NCI-H524 (cell line): ENCODE measurements at regions not wholly inside any gene's neighbourhood (a gene's known extent, or its start where the extent isn't known, plus 50 kb on each side); places are given as distances from the start of the nearest gene placed in this dataset.
"Not testable (repeated sequence)": the region's sequence is repeated elsewhere in the genome, so short reads cannot be mapped to it uniquely, and the experiment has no call there.

Source experiments
- DNase-seq, 2 experiments: peaks; one replicate each; lab custom pipeline; 2025; lab: John Stamatoyannopoulos, UW

DNA sequence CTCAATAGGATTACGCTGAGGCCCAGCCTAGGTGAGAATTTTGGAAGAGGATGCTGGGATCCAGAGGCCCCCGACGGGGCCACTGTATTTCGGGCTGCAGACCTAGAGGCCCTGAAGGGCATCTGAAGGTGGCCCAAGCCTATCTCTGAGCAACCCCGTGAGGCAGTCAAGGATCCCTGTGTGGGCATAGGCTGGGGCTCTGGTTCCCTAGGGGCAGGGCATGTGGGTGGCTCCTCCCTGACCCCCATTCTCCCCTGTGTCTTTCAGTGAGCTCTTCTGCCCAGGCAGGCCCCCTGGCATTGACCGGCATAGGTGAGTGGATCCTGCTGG lies 216.0 kb downstream of the SNRPN start:
- no peak for DNase-seq

DNA sequence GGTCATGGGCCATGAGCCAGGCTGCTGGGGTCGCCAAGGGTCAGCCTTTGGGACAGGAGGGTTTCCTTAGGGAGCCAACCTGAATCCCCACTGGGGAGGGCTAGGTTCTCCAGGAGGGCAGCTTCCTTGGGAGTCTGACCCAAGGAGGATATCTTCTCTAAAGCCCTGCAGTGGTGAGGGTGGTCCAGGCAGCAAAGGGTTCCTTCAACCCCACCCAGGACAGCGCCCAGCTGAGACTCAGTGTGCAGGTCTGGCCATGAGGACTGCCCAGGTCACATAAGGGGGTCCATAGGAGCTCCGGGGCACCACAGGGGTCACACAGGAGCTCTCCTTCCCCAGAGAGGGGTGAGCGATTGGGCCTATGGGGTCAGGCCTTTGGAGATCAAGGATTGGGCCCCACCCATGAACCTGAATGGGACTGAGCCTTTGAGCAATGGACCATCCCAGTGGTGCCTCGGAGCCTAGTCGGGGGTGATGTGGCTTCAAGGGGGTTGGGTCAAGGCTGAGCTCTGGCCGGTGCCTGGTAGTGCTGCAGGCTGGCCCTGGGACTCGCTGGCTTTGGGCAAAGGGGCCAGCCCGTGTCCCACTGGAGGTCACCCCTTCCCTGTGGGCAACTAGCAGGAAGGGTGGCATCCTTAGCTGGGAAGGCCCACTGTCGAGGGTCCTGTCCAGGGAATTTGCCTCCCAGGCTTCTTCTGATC lies 216.5 kb downstream of the SNRPN start:
- no peak for DNase-seq

DNA sequence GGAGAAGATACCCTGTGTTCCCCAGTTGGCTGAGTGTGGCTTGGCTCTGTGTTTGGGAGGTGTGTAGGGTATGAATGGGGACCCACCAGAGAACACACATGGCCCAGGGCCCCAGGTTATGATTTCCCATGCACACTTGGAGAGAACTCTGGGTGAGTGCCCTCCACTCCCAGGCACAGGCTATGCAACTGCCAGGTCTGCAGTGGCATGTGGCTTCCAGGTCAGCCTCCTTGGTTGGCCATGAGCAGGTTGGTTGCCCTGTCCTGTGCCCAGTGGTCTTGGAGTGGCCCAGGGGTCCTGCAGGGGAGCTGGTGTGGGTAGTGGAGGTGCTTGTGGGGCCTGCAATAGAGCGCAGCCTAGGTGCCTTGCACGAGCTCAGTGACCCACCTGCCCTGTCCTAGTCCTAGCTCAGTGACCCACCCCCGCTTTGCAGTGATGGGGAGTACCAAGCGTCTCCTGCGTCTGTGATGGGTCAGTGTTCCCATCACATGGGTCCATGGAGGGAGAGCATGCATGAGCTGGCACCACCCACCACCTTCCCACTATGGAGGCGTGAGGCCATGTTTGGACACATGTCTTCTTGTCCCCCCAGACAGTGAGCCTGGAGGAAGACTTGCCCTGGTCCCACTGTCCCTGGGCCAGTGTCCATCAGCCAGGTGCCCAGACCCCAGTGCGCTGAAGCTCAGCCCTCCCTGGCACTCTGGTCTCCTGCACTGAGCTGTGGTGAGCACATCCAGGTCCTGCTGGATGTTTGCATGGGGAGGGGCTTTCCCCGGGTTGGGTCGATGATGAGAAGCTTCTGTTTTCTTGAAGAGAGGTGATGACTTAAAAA lies 217.3 kb downstream of the SNRPN start:
- DNase-seq = no peak

DNA sequence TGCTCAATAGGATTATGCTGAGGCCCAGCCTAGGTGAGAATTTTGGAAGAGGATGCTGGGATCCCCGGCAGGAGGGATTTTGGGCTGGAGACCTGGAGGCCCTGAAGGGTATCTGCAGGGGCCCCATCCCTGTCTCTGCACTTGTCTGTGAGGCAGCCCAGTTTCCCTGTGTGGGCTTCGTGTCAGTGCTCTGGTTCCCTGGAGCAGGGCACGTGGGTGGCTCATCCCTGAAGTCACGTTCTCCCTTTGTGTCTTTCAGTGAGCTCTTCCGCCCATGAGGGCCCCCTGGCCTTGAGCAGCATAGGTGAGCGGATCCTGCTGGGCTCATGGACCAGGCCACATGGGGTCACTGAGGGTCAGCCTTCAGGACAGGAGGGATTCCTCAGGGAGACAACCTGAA lies 217.9 kb downstream of the SNRPN start:
- no peak for DNase-seq

DNA sequence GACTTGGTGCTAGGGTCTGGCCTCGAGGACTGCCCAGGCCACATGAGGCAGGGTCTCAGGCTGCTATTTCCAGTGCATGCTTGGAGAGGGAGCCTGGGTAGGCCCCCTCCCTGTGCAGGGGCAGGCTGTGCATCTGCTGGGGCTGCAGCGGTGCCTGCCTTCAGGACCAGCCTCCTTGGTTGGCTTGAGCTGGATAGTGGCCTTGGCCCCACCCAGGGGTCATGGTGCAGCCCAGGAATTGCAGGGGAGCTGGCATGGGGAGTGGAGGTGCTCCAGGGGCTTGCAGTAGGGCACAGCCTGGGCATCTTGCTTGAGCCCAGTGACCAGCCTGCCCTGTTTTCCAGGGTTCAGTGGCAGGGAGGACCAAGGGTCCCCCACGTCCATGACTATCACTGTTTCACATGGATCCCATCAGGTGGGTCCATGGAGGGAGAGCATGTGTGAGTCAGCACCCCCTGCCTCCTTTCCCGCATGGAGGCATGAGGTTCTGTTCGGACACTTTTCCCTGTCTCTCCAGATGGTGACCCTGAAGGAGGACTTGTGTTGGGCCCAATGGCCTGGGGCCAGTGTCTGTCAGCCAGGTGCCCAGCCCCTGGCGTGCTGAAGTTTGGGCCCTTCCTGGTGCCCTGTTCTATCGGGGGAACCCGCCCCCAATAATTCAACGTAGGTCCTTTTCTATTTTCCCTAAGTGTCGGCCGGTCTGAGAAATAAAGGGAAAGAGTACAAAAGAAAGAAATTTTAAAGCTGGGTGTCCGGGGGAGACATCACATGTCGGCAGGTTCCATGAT lies 218.6 kb downstream of the SNRPN start:
- DNase-seq = no peak

DNA sequence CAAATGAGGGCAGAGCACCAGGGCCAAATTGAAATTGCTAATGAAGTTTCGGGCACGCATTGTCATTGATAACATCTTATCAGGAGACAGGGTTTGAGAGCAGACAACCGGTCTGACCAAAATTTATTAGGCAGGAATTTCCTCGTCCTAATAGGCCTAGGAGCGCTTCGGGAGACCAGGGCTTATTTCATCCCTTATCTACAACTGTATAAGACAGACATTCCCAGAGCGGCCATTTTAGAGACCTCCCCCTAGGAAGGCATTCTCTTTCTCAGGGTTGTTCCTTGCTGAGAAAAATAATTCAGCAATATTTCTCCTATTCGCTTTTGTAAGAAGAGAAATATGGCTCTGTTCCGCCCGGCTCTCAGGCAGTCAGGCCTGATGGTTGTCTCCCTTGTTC lies 219.4 kb downstream of the SNRPN start:
- not testable (repeated sequence) for DNase-seq

DNA sequence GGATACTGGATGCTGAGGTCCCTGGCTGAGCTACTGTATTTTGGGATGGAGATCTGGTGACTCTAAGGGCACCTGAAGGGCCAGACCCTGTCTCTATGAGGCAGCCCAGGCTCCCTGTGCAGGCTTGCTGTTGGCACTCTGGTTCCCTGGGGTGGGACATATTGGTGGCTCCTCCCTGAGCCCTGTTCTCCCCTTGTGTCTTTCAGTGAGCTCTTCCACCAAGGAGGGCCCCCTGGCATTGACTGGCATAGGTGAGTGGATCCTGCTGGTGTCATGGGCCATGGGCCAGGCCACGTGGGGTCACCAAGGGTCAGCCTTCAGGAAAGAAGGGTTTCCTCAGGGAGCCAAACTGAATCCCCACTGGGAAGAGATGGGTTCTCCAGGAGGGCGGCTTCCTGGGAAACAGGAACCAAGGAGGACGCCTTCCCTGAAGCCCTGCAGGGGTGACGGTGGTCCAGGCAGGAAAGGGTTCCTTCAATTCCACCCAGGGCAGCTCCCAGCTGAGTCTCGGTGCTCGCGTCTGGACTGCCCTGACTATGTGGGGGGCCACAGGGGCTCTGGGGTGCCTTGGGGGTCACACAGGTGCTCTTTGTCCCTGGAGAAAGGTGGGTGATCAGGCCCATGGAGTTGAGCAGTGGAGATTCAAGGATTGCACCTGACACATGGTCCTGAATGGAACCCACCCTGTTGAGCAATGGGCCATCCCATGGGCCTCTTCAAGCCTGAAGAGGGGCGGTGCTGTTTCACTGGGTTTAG lies 220.4 kb downstream of the SNRPN start:
- no peak for DNase-seq

- DNase-seq = no peak
Observed at GRCh38 chr15:25175789-25176615, 221.2 kb downstream of the SNRPN start.

- DNase-seq = no peak
Observed at GRCh38 chr15:25176616-25176923, 221.8 kb downstream of the SNRPN start.

- no peak for DNase-seq
Observed at GRCh38 chr15:25176991-25177954, 222.5 kb downstream of the SNRPN start.

DNA sequence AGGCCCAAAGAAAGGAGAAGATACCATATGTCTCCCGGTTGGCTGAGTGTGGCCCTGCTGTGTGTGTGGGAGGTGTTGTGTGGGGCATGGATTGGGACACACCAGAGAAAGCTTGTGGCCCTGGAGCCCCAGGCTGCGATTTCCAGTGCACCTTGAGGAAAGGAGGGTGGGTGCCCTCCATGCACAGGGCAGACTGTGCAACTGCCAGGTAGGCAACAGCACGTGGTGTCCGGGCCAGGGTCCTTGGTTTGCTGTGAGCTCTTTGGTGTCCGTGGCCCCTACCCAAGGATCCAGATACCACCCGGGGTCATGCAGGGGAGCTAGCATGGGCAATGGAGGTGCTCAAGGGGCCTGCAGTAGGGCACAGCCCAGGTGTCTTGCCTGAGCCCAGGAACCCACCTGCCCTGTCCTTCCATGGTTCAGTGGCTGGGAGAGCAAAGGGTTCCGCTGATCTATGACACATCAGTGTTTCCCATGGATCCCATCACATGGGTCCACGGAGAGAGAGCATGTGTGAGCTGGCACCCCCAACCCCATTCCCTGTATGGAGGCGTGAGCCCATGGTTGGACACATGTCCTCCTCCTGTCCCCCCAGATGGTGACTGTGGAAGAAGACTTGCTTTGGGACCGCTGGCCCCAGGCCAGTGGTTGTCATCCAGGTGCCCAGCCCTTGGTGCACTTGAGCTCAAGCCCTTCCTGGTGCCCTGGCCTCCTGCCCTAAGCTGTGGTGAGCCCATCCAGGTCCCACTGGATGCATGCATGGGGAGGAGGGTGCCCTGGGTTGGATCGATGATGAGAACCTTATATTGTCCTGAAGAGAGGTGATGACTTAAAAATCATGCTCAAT lies 223.4 kb downstream of the SNRPN start:
- DNase-seq = no peak

- DNase-seq = no peak
Observed at GRCh38 chr15:25178835-25179672, 224.3 kb downstream of the SNRPN start.

DNA sequence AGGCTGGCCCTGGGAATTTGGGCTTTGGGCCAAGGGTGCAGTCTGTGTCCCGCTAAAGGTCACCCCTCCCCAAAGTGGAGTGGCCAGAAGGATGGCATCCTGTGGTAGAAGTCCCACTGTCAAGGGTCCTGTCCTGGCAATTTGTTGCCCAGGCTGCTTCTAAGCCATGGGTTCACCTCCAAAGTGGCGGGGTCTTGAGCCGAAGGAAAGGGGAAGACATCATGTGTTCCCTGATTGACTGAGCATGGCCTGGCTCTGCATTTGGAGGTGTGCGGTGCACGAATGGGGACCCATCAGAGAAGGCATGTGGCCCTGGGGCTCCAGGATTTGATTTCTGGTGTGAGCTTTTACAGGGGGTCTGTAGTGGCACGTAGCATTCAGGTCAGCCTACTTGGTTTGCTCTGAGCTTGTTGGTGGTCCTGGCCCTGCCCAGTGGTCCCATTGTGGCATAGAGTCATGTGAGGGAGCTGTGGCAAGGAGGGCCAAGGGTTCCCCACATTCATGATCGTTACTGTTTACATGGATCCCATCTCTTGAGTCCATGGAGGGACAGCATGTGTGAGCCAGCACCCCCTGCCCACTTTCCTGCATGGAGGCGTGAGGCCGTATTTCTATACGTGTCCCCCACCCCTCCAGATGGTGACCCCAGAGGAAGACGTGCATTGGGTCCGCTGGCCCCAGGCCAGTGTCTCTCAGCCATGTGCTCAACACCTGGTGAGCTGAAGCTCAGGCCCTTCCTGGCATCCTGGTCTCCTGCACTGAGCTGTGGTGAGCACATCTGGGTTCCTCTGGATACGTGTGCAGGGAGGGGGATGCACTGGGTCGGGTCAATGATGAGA lies 225.1 kb downstream of the SNRPN start:
- DNase-seq = no peak

DNA sequence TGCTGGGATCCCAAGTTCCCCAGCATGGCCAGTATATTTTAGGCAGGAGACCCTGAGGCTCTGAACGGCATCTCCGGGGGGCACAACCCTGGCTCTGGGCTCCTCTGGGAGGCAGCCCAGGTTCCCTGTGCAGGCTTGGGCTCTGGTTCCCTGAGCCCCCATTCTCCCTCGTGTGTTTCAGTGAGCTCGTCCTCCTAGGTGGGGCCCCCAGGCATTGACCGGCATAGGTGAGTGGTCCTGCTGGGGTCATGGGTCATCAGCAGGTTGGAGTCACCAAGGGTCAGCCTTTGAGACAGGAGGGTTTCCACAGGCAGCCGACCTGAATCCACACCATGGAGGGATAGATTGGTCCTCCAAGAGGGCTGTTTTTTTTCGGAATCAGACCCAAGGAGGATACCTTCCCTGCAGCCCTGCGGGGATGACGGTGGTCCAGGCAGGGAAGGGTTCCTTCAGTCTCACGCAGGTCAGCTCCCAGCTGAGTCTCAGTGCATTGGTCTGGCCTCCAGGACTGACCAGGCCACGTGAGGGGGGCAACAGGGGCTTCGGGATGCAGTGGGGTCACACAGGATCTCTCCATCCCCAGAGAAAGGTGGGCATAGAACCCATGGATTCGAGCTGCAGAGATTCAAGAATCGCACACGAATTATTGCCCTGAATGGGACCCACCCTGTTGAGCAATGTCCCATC lies 226.0 kb downstream of the SNRPN start:
- DNase-seq = no peak

DNA sequence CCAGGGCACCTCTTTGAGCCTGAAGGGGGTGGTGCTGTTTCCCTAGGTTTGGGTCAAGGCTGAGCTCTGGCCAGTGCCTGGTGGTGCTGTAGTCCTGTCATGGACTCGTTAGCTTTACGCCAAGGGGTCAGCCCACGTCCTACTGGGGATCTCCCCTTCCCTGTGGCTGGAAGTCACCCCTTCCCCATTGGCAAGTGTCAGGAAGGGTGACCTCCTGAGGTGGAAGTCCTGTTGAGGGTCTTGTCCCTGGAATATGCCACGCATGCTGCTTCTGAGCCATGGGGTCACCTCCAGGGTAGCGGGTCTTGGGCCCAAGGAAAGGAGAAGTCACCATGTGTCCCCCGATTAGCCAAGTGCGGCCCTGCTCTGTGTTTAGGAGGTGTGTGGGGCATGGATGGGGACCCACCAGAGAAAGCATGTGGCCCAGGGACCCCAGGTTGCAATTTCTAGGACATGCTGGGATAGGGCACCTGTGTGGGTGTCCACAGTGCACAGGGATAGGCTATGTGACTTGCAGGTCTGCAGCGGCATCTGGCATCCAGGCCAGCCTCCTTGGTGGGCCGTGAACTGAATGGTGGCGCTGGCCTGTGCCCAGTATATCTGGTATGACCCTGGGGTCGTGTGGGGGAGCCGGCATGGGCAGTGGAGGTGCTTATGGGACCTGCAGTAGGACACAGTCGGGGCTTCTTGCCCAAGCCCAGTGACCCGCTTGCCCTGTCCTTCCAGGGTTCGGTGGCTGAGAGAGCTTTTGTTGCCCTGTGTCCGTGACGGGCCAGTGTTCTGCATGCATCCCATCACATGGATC lies 226.7 kb downstream of the SNRPN start:
- no peak for DNase-seq

DNA sequence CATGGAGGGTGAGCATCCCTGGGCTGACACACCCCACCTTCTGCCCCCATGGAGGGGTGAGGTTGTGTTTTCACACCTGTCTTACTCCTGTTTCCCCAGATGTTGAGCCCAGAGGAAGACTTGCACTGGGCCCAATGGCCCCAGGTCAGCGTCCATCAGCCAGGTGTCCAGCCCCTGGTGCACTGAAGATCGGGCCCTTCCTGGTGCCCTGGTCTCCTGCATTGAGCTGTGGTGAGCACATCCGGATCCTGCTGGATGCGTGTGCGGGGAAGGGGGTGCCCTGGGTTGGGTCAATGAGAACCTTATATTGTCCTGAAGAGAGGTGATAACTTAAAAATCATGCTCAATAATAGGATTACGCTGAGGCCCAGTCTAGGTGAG lies 227.3 kb downstream of the SNRPN start:
- DNase-seq = no peak
